Activated T-cell treated with anti-CD3 and anti-CD28 coated beads, Interleukin-2, amount 50 U/mL, for 4 hours (primary cell): ENCODE measurements at regions not wholly inside any gene's neighbourhood (a gene's known extent, or its start where the extent isn't known, plus 50 kb on each side); places are given as distances from the start of the nearest gene placed in this dataset.

ENCODE experiments used
- ATAC-seq, 2 donors: fragments of 200-7000 bp; cut with Tn5 transposase; one replicate each; pipeline ENCODE4 v1.10.0; 2021
- DNase-seq: peaks from one replicate; pipeline ENCODE4 v3.0.0-alpha.2; 2020
- H3K27me3 Mint-ChIP-seq: one replicate; pipeline ENCODE4 v1.8.0; 2021; ENCODE audit warnings: low read depth, mixed read lengths
- H3K36me3 Mint-ChIP-seq: one replicate; pipeline ENCODE4 v1.8.0; 2022; ENCODE audit warnings: mixed read lengths; ENCODE audit not compliant: insufficient read depth
- H3K4me1 Mint-ChIP-seq: one replicate; pipeline ENCODE4 v1.8.0; 2021; ENCODE audit warnings: low read depth, mixed read lengths
- H3K4me3 Mint-ChIP-seq: one replicate; pipeline ENCODE4 v1.8.0; 2021; ENCODE audit warnings: mild to moderate bottlenecking, moderate library complexity, mixed read lengths
- H3K9me3 Mint-ChIP-seq: one replicate; pipeline ENCODE4 v1.8.0; 2021; ENCODE audit warnings: mixed read lengths

GRCh38 chr6:168255283-168255881 is 64.2 kb downstream of the DACT2 start:
- no peaks in the 10 kb centered on the region for H3K4me1 Mint-ChIP-seq
- H3K27me3 Mint-ChIP-seq, result no peaks in the 10 kb centered on the region
- DNase-seq, result no peak
- ATAC-seq, result no peak
- no peak overlapping the region for H3K4me3 Mint-ChIP-seq
- H3K36me3 Mint-ChIP-seq, result no peaks in the 10 kb centered on the region
- peaks cover 7% of the 10 kb centered on the region for H3K9me3 Mint-ChIP-seq

GRCh38 chr6:168252267-168252666 is 67.3 kb downstream of the DACT2 start:
- H3K36me3 Mint-ChIP-seq, result no peaks in the 10 kb centered on the region
- ATAC-seq (no peak), DNase-seq (no peak)
- no peaks in the 10 kb centered on the region for H3K4me1 Mint-ChIP-seq
- H3K9me3 Mint-ChIP-seq, result peaks cover 7% of the 10 kb centered on the region
- H3K4me3 Mint-ChIP-seq, result no peak overlapping the region
- no peaks in the 10 kb centered on the region for H3K27me3 Mint-ChIP-seq

- Mint-ChIP-seq H3K4me1 (no peaks in the 10 kb centered on the region), H3K4me3 (no peak overlapping the region), H3K36me3 (no peaks in the 10 kb centered on the region), H3K27me3 (no peaks in the 10 kb centered on the region), H3K9me3 (peaks cover 7% of the 10 kb centered on the region)
- DNase-seq, result no peak
- ATAC-seq, result no peak
These were observed 69.3 kb downstream of the DACT2 start for GRCh38 chr6:168250250-168250649.

- H3K4me1 Mint-ChIP-seq, result no peaks in the 10 kb centered on the region
- peaks cover 2% of the 10 kb centered on the region for H3K9me3 Mint-ChIP-seq
- ATAC-seq (no peak), DNase-seq (no peak)
- H3K36me3 Mint-ChIP-seq, result no peaks in the 10 kb centered on the region
- no peaks in the 10 kb centered on the region for H3K27me3 Mint-ChIP-seq
- no peak overlapping the region for H3K4me3 Mint-ChIP-seq
These were observed 69.8 kb downstream of the DACT2 start for GRCh38 chr6:168249746-168250145.

- ATAC-seq (no peak), DNase-seq (no peak)
- Mint-ChIP-seq H3K36me3 (no peaks in the 10 kb centered on the region), H3K4me1 (no peaks in the 10 kb centered on the region), H3K9me3 (no peaks in the 10 kb centered on the region), H3K4me3 (no peak overlapping the region), H3K27me3 (no peaks in the 10 kb centered on the region)
These were observed 71.4 kb downstream of the DACT2 start for GRCh38 chr6:168248148-168248620.

GRCh38 chr6:168247443-168248147 is 72.0 kb downstream of the DACT2 start:
- Mint-ChIP-seq H3K4me3 (no peak overlapping the region), H3K4me1 (no peaks in the 10 kb centered on the region), H3K27me3 (no peaks in the 10 kb centered on the region), H3K9me3 (no peaks in the 10 kb centered on the region), H3K36me3 (no peaks in the 10 kb centered on the region)
- ATAC-seq (no peak), DNase-seq (no peak)

GRCh38 chr6:168244961-168245551 is 74.5 kb downstream of the DACT2 start:
- H3K27me3 Mint-ChIP-seq, result no peaks in the 10 kb centered on the region
- H3K9me3 Mint-ChIP-seq, result no peaks in the 10 kb centered on the region
- no peaks in the 10 kb centered on the region for H3K4me1 Mint-ChIP-seq
- no peak overlapping the region for H3K4me3 Mint-ChIP-seq
- ATAC-seq (no peak), DNase-seq (no peak)
- H3K36me3 Mint-ChIP-seq, result no peaks in the 10 kb centered on the region

GRCh38 chr6:168243812-168244376 is 75.7 kb downstream of the DACT2 start:
- Mint-ChIP-seq H3K27me3 (no peaks in the 10 kb centered on the region), H3K4me3 (no peak overlapping the region), H3K36me3 (no peaks in the 10 kb centered on the region), H3K4me1 (no peaks in the 10 kb centered on the region), H3K9me3 (no peaks in the 10 kb centered on the region)
- no peak for DNase-seq
- ATAC-seq, result no peak

- Mint-ChIP-seq H3K27me3 (no peaks in the 10 kb centered on the region), H3K4me1 (no peaks in the 10 kb centered on the region), H3K36me3 (no peaks in the 10 kb centered on the region), H3K9me3 (no peaks in the 10 kb centered on the region), H3K4me3 (no peak overlapping the region)
- no peak for DNase-seq
- ATAC-seq, result no peak
These were observed 76.7 kb downstream of the DACT2 start for GRCh38 chr6:168242940-168243225.

- Mint-ChIP-seq H3K4me3 (no peak overlapping the region), H3K4me1 (no peaks in the 10 kb centered on the region), H3K9me3 (no peaks in the 10 kb centered on the region), H3K36me3 (no peaks in the 10 kb centered on the region), H3K27me3 (no peaks in the 10 kb centered on the region)
- no peak for DNase-seq
- no peak for ATAC-seq
These were observed 77.3 kb downstream of the DACT2 start for GRCh38 chr6:168242111-168242939.

GRCh38 chr6:168240160-168240559 is 79.4 kb downstream of the DACT2 start:
- no peaks in the 10 kb centered on the region for H3K4me1 Mint-ChIP-seq

GRCh38 chr6:168239044-168239773 is 80.4 kb downstream of the DACT2 start:
- H3K27me3 Mint-ChIP-seq, result no peaks in the 10 kb centered on the region
- DNase-seq, result no peak
- H3K4me3 Mint-ChIP-seq, result no peak overlapping the region
- no peak for ATAC-seq
- H3K4me1 Mint-ChIP-seq, result no peaks in the 10 kb centered on the region
- H3K9me3 Mint-ChIP-seq, result no peaks in the 10 kb centered on the region
- no peaks in the 10 kb centered on the region for H3K36me3 Mint-ChIP-seq

More at GRCh38 chr6:168240160-168240559, 79.4 kb downstream of the DACT2 start:
- no peak for ATAC-seq
- Mint-ChIP-seq H3K4me3 (no peak overlapping the region), H3K36me3 (no peaks in the 10 kb centered on the region), H3K9me3 (no peaks in the 10 kb centered on the region), H3K27me3 (no peaks in the 10 kb centered on the region)
- no peak for DNase-seq

- Mint-ChIP-seq H3K36me3 (no peaks in the 10 kb centered on the region), H3K4me1 (no peaks in the 10 kb centered on the region), H3K4me3 (no peak overlapping the region), H3K27me3 (no peaks in the 10 kb centered on the region), H3K9me3 (no peaks in the 10 kb centered on the region)
- DNase-seq, result no peak
- peak in 1 of 2 donors; percentile 46 for ATAC-seq
These were observed 81.2 kb downstream of the DACT2 start for GRCh38 chr6:168238159-168238909.
